Activated gamma-delta T cell treated with Interleukin-2 at 50 U/mL for 16 hours (primary cell): ENCODE measurements at regions not wholly inside any gene's neighbourhood (a gene's known extent, or its start where the extent isn't known, plus 50 kb on each side); places are given as distances from the start of the nearest gene placed in this dataset.

Experiments used
- DNase-seq: peaks from one replicate; pipeline ENCODE4 v3.0.0-alpha.2; 2020

GRCh38 chr17:77720946-77721845, 237.3 kb upstream of the TNRC6C start:
- DNase-seq: no peak

GRCh38 chr17:77721846-77722160, 236.7 kb upstream of the TNRC6C start:
- DNase-seq: no peak

GRCh38 chr17:77722366-77722765, 236.1 kb upstream of the TNRC6C start:
- DNase-seq: no peak

- DNase-seq: no peak
Observed at GRCh38 chr17:77723071-77723908, 235.2 kb upstream of the TNRC6C start.

- DNase-seq: no peak
Observed at GRCh38 chr17:77723909-77724875, 234.3 kb upstream of the TNRC6C start.

GRCh38 chr17:77724876-77725615, 233.5 kb upstream of the TNRC6C start:
- DNase-seq: no peak

- DNase-seq: no peak
Observed at GRCh38 chr17:77725846-77726245, 232.7 kb upstream of the TNRC6C start.

GRCh38 chr17:77726549-77727006, 231.9 kb upstream of the TNRC6C start:
- DNase-seq: no peak

- DNase-seq: no peak
Observed at GRCh38 chr17:77727037-77727615, 231.4 kb upstream of the TNRC6C start.

GRCh38 chr17:77728474-77728795, 230.1 kb upstream of the TNRC6C start:
- no peak for DNase-seq

GRCh38 chr17:77728871-77729270, 229.6 kb upstream of the TNRC6C start:
- DNase-seq: no peak

- DNase-seq: no peak
Observed at GRCh38 chr17:77729587-77729986, 228.9 kb upstream of the TNRC6C start.

GRCh38 chr17:77730376-77730775, 228.1 kb upstream of the TNRC6C start:
- no peak for DNase-seq

GRCh38 chr17:77733576-77734296, 224.8 kb upstream of the TNRC6C start:
- DNase-seq: no peak

GRCh38 chr17:77734371-77735080, 224.0 kb upstream of the TNRC6C start:
- no peak for DNase-seq

GRCh38 chr17:77735081-77735565, 223.4 kb upstream of the TNRC6C start:
- no peak for DNase-seq

- DNase-seq: no peak
Observed at GRCh38 chr17:77735566-77736198, 222.8 kb upstream of the TNRC6C start.

- DNase-seq: no peak
Observed at GRCh38 chr17:77736199-77736585, 222.3 kb upstream of the TNRC6C start.

GRCh38 chr17:77736721-77737120, 221.8 kb upstream of the TNRC6C start:
- no peak for DNase-seq
